Inflammatory macrophage treated with lipopolysaccharide for 1 hour (primary cell): ENCODE measurements at regions not wholly inside any gene's neighbourhood (a gene's known extent, or its start where the extent isn't known, plus 50 kb on each side); places are given as distances from the start of the nearest gene placed in this dataset.

Experiments
- DNase-seq, 2 donors: peaks; one replicate each; pipeline ENCODE4 v3.0.0-alpha.2; 2020 to 2022

DNA sequence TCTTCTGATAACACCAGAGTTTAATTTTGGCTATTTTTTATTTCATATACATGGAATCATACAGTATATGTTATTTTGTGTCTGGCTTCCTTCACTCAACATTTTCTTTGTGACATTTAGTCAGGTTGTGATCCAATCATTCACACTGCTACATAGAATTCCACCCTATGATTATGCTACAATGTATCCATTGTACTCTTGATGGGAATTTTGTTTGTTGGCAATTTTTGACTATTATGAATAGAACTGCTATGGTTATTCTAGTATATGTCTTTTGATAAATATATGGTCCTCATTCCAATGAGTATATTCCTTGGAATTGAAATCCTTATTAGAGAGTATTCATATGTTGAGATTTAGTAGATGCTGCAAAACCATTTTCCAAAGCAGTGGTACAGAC, 936.4 kb upstream of the CHAC2 start:
- DNase-seq = no peak

DNA sequence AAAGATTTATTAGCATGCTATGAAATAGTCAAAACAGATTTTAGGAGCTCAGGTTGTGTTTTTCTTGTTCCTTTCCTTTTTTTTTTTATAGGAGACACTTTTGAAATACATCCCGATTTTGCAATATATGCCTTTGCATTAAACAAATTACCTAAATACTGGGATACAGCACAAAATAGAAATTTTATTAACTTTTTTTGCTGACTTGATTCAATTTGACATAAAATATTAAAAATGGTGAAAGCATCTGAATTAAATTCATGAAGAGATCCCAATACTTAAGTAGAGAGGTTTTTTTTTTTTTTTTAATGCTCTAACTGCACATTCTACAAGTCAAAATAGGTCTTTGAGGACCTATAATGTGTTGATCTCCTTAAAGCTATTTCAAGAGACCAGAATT, 939.5 kb upstream of the CHAC2 start:
- DNase-seq = no peak

DNA sequence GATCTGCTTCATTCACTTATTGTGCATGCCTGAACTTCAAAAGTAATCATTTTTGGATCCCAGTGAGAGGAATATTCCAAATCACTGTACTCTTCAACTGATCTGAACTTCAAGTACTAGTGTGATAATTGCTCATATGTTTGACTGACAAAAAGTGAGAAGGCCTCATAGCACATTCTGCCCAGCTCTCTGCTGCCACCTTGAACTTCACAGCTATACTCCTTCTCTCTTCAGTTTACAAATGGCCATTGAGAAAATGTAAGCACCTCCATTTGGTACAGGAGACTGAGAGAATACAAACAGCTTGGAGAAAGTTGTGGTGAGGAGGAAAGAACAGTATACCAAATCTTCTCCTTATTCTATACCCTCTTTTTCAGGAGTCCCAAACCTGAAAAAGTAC, 946.0 kb upstream of the CHAC2 start:
- no peak for DNase-seq

DNA sequence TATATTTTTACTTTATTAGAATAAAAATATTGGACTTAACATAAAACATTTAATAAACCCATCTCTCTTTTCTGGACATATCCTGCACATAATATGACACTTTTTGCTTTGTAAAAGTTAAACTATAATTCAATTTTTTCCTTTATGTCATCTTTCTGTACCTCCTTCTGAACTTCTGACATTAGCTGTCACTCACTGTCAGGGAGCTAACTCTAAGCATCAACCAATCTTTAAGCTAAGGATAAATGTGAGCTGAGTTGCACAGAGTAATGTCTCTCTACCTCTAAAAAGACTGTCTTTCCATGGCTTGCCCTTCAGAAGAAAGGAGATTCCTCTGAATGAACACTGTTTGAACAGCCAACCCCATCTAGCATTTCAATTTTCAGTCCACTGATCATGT, 948.6 kb upstream of the CHAC2 start:
- no peak for DNase-seq

DNA sequence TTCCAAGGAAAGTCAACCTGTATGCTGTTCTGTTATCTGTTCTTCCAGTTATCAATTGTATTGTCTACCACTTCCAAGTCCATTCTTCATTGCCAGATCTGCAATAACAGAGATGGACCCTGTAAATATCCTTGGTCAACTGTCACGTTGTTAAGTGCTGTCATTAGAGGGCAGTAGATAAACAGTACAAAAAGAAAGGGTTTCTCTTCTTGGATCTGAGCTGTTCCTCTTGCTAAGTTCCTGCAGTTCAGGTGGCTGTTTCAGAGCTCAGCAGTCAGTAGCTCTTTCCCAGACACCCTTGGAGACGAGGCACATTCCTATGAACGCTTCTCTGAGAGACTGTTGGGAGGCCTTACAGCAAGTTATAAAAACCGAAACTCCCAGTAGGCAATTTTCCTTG, 957.1 kb upstream of the CHAC2 start:
- no peak for DNase-seq

DNA sequence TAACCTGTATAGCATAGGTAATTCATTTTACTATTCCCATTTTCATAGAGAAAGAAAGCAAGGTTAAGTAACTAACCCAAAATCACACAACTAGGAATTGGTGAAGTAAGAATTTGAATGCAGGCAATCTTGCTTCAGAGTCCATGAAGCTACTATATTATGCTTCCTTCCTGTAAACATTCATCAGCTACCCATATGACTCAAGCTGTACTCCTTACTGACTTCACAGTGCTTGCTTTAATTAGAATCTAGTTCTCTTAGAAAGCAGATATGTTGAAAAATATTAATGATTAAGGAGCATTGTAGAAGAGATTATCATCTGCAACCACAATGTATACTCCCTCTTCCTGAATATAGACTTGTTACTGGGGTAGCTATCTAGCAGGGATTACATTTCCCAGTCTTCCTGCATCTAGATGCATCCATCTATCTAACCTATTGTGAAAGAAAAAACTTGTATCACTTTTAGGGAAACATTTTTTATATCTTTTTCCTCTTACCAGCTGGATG, 961.6 kb upstream of the CHAC2 start:
- DNase-seq = no peak

DNA sequence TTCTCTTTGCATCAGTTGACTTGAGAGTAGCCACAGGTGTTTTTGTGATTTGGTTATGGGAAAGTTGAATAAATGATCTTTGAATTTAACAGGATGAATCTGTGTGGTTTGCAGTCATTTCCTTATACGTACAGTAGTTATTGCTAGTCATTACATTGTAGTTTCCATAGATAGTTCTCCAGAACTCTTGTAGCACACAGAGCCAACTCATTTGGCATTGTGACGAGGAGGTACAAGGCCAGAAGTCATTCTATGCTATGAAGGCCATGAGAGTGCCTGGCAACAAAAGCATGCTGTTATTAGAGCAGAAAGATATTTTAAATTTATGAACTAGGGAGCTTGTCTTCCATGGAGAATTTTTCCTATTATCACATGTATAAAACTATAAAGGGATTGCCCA, 973.0 kb upstream of the CHAC2 start:
- DNase-seq = no peak

DNA sequence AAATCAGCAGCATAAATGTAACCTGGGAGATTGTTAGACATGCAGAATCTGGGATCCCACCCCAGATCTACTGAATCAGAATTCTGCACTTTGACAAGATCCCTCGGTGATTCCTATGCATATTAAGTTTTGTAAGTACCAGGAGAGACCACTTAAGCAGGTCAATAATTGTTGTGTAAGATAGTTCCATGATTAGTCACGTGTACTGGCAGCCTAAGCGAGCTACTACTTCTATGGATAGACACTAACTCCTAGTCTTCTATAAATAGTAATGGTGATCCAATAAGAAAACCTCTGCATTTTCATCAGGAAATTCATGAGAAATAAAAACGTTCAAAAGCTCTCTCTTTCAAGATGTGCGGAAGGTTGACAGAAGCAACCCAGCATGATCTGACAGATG, 988.2 kb upstream of the CHAC2 start:
- no peak for DNase-seq

DNA sequence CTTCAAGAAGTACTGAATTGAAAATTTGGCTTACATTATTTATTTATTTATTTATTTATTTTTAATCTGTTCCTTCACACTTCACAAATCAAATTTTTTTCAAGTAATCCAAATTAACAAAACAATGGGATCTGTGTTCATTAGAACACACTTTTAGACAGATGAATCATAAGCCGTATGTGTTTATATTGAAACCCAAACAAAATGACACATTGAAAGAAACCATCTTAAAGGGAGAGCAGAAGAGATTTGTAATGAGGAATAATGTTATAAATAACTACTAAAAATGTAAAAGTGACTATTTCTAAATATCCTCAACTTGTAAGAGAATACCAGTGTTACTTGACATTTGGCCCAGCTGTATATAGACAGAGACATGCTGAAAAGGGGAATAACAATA, 991.0 kb upstream of the CHAC2 start:
- no peak for DNase-seq

DNA sequence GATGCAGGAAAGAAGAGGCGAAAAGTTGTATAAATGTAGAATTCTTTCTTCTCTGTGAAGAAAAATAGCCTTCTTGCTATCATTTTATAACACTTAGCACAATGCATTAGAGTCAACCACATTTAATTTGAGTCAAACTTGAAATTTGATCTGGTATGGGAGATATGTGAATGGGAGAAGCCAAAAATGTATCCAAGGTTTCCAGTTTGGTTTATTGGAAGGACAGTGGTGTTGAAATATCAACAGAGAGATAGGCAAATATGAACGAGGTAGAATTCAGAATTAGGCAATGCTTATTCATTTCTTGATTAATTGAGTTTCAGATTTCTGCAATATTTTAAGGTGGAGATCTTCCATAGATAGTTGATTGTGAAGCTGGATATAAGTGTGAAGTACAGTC, 991.9 kb upstream of the CHAC2 start:
- DNase-seq = no peak

DNA sequence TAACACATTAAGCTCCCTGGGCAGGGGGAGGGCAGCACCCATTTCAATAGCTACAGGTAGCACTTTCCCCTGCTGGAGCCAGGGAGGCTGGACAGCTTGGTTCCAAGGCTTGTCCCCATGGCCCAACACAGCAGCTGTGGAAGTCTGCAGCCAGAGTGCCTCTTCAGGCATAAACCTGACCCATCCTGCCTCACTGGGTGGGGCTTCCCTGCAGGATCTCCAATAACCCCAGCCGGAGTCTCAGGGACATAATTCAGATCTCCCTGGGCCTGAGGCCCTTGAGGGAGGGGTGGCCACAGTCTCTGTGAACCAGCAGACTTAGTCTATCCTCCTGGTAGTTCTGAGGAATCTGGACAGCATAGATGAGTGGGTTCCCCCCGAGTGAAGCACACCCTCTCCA, 1001.9 kb upstream of the CHAC2 start:
- DNase-seq = no peak

DNA sequence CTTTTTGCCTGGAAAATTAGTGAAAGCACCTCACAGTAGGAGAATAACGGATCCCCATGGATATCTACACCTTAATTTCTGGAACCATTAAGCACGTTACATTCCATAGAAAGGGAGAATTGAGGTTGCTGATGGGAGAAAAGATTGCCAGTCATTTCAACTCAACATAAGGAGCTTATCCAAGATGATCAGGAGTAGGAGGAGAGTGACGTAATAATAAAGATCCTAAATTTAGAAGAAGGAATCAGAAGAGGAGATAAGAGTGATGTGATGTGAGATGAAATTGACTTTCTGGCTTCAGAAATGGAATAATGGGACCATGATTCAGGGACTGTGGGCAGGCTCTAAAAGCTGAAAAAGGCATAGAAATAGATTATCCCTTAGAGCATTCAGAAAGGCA, 1017.8 kb upstream of the CHAC2 start:
- DNase-seq = no peak

DNA sequence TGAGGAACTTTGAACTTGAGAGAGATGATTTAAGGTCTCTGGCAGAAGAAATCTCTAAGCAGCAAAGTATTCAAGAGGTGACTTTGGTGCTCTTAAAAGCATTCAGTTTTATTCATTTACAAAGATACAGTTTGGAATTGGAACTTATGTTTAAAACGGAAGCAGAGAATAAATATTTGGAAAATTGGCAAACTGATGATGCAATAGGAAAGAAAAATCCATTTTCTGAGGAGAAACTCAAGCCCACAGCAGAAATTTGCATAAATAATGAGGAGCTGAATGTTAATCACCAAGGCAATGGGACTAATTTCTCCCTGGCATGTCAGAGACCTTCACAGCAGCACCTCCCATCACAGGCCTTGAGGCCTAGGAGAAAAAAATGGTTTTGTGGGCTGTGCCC, 1022.5 kb upstream of the CHAC2 start:
- no peak for DNase-seq

DNA sequence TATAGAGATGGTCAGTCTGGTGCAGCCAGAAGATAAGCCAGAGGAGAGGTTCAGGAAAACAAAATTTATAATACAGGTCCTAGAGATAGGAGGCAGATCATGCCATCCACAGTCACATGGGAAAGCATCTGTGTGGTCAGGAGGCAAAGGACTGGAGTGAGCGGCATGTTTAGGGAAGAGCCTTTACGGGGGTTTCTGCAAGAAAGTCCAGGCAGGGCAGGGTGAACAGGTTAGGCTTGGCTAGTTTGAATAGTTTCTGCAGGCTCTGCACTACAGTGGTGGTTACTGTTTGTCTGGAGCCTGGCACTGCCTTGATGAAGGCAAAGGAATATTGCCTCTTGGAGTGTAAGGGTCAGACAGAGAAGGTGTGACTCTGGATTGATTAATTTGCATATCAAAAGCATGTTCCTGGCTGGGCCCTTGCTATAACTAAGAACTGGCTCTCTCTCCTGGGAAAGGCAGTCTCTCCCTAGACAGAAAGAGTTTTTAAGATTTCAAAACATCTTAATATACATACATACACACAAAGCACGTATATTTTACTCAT, 1034.7 kb upstream of the CHAC2 start:
- DNase-seq = no peak

DNA sequence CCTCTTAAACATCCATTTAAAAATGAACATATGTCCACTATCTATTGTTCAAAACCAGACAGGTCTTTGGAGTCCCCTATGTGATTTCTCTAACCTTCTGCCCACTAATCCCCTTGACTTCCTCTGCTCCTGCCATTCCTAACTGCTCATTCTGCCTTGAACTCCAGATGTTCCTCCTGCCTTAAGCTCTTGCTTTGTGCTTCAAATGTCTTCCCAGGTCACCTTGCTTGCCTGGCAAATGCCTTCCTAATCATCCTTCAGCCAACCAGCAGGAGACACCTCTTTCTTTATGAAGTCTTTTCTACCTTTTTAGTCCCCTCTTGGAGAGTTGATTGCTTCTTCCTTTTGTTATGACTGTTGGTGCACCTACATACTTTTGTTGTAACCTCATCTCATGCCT, 1043.0 kb upstream of the CHAC2 start:
- no peak for DNase-seq

DNA sequence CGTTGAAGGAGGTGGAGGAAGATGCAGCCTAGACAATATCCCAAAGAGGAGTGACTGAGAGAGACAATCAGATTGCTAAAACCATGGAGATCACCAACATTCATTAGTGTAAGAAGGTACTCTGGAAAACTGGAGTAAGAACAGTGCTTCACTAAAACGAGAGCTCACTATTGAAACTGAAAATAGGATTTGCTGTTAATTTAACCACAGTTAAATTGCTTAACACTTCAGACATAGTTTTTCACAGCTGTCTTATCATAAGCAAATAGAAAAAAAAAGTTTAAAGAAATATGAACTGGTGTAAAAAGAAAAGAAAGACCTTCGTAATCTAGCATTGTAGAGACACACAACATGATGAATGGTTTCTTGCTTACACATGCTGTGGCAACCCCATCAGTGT, 1049.8 kb upstream of the CHAC2 start:
- DNase-seq = no peak

DNA sequence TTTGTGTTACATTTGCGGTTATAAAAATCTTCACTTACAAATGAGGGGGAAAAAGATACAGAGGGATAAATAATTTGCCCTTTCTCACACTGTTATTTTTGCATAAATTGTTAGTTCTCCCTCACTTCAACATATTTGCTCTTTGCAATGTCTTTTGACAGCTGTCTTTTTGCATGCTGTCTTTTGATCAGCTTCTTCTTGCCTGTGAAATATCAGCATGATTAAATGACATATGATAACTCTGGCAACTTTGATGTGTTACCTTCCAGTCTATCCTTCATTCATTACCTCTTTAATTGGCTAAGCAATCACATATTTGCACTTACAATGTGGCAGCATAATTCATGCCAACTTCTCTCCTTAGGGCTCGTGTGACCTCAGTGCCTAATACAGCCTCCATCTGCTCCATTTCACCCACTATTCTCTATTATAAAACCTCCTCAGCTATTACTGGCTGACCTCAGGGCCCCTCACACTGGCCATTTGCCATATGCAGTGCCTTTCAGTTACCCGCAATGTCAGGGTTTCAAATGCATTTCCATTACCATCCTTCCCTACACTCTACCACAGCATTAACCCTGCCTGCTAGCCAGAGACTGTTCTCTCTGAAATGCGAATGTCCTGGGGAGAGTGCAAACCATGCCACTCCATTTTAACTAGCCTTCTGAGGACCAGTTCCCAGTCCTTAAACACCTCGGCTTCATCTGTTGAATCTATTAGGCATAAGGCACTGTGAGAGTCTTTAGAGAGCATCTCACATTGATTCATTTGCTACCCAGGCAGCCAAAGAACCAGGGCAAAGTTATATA, 1056.6 kb upstream of the CHAC2 start:
- DNase-seq = no peak

DNA sequence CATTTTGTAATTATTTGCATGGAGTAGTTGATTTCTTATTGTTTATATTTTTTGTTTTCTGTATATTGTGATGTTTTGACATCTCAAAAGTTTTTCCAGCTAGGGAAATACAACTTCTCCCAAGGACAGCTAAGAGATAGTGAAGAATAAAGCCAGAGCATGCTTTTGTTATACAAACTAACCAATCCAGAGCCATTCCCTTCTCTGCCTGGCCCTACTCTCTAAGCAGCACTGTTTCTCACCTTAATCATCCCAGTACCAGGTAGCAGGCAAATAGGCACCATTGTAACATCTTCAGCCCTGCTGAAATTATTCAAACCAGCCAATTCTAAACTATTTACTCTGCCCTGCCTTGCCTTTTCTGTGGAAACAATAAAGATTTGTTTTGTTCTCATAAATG, 1063.4 kb upstream of the CHAC2 start:
- DNase-seq = no peak

DNA sequence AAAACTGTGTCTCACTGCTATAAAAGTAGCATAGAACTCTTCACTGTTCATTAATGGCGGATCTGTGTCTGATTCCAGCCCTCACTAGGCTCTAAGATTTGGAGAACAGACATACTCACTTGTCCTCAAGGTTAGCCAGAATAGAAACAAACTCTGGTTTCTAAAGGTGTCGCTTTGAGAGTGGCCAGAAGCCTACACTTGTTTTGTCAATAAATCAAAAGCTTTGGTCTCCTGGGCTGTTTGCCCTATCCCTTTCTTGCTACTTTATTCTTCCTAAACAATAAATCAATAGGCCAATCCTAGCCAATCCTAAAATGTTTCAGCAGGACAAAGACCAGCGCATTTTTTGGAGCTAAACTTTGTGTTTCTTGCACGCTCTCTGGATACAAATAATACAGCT, 1064.6 kb upstream of the CHAC2 start:
- no peak for DNase-seq

DNA sequence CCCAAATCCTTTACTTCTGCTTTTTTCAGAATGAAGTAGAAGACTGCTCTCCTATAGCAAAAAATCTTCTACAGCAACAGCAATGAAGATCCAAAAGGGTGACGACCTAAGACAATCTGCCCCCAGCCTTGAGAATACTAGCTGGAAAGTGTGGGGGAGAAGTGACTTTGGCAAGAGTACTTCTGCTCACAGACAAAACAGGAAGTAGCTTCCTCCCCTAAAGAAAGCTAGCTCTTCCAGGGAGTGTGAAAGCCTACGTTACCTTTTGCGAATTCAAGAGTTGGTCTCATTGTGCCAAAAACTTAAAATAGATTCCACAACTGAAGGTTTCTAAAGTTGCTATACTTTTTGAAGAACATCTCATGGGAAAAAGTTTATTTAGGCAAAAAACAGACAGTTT, 1069.2 kb upstream of the CHAC2 start:
- DNase-seq = no peak

DNA sequence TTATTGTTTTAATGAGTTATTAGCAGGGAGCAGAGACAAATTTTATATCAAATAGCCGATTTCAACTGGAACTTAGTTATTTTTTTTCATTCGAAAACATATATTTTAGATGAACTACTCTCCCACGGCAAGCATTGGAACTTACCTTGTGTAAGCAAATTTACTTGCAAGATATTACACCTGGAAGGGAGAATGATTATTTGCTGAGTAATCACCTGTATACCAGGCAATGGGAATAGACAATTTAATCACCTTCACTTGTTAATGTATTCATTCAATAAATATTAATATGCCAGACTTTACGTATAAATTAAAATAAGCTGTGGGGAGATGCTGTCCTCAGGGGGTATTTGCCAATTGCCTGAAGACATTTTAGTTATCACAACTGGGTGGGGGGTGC, 1069.9 kb upstream of the CHAC2 start:
- no peak for DNase-seq

DNA sequence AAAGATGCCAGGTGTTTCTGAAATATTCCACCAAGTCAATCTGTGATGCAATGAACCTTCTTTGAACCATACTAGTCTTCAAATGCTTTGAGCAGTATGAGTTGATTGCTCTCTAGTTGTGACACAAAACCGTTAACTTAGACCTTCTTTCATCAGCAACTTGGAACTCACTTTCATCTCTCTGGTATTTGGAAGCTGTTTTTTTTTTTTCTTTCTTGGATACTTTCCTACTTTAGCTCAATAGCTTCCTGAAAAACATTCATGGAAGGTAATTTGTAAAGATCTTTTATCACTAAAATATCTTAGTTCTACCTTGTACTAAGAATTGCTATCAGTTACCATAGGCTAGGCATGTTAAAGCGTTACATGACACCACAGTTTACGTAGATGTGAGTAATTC, 1071.9 kb upstream of the CHAC2 start:
- no peak for DNase-seq

DNA sequence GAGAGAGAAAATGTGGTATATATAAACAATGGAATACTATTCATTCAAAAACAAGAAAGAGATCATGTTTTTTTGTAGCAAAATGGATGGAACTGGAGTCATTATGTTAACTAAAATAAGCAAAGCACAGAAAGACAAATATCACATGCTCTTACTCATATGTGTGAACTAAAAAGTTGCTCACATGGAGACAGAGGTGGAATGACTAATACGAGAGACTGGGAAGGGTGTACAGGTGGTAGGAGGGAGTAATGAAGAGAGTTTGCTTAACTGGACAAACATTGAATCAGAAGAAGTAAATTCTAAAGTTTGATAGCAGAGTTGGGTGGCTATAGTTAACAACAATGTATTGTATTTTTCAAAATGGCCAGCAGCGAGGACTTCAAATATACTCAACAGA, 1080.7 kb upstream of the CHAC2 start:
- DNase-seq = no peak

DNA sequence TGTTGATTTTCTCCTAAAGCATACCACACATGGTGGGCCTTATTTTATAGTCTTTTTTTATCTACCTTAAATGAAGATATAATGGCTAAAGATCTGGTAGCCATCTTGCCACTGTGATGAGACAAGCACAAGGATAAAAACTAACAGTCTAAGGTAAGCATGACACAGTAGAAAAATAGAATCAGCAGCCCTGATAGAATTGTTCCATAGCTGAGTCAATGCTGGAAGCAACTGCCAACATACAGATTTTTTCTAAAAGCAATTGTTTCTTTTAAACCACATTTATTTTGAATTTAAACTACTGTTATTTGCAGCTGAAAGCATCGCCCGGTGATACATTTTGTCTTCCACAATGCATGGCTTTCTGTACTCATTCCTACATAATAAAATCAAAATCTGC, 1091.5 kb upstream of the CHAC2 start:
- no peak for DNase-seq

DNA sequence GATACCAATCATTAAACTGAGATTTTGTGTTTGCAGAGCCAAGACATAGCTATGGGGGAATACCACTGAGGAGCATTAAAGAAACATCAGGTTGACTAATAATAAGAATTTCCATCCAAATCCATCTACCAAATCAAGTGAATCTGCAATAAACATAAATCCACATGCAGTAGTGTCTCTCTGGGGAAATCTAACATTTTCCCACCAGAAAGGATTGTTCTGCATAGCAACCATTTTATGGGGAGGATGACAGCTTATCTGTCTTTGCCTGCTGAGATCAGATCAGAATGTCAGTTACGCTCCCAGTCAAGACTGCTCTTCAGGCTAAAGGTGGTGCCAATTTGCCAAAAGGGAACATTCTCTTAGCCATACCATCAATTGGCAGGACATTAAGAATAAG, 1098.9 kb upstream of the CHAC2 start:
- DNase-seq = no peak
